ENCODE measurements at regions not wholly inside any gene's neighbourhood (a gene's known extent, or its start where the extent isn't known, plus 50 kb on each side); places are given as distances from the start of the nearest gene placed in this dataset.

DNA sequence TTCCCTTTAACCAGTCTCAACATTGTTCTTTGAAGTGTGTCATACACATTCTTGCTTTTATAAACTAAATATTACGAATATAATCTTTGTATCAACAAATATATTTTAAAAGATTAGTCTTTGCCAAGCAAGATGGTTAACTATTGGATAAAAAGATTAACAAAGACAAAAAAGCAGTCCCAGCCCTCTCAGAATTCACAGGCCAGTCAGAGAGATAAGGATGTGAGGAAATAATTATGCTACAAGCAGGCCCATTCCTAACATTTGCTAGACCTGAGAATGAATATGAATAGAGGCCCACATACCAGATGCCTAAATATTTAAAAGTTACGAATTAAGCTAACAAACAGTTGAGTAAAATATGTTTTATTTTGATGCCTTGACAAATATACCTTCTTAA lies 457.7 kb downstream of the CETN3 start:
- no peak for DNase-seq (ENCODE audit: low read depth)
- no peak overlapping the region for H3K4me3 ChIP-seq (replicated peaks; ENCODE audit: low read depth, low read length)
- TF ChIP-seq, protein P1, sequence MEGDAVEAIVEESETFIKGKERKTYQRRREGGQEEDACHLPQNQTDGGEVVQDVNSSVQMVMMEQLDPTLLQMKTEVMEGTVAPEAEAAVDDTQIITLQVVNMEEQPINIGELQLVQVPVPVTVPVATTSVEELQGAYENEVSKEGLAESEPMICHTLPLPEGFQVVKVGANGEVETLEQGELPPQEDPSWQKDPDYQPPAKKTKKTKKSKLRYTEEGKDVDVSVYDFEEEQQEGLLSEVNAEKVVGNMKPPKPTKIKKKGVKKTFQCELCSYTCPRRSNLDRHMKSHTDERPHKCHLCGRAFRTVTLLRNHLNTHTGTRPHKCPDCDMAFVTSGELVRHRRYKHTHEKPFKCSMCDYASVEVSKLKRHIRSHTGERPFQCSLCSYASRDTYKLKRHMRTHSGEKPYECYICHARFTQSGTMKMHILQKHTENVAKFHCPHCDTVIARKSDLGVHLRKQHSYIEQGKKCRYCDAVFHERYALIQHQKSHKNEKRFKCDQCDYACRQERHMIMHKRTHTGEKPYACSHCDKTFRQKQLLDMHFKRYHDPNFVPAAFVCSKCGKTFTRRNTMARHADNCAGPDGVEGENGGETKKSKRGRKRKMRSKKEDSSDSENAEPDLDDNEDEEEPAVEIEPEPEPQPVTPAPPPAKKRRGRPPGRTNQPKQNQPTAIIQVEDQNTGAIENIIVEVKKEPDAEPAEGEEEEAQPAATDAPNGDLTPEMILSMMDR (IDR thresholded peaks at IDR 0.05; ENCODE audit: low read length, missing control alignments), result no peak

DNA sequence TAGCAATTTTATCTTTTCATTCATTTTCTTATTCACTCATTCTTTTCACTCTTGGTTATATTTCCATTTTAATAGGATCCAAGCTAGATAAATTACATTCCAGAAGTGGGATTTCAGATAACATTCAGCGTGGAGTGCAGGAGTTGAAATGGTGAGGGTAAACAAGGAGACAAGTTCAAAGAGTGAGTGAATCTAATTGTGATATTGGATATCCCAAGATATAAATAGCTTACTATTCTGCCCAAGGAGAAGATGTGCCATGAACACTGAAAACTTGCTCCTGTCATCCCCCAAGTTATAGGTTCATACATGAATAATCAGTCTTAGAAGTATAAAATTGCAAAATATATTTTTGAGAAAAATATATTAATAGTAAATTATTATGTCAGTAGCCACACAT lies 459.3 kb downstream of the CETN3 start:
- DNase-seq (ENCODE audit: low read depth), result no peak
- H3K4me3 ChIP-seq (replicated peaks; ENCODE audit: low read depth, low read length), result no peak overlapping the region
- TF ChIP-seq, protein P1 (IDR thresholded peaks at IDR 0.05; ENCODE audit: low read length, missing control alignments), result no peak

DNA sequence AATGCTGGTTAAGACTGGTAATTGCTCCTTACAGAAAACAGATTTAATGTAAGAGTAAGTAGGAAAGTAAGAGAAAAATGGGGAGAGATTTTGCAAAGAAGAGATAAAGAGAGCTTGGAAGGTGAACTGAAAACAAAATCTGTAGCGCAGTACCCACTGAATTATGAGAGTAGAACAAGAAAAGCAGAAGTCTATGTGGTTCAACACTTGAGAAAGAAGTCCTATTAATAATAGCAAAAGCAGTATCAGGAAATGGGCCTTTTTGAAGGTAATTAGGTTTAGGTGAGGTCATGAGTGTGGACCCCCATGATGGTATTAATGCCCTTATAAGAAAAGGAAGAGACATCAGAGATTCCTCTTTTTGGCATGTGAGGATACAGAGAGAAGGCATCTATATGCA lies 460.6 kb downstream of the CETN3 start:
- DNase-seq (ENCODE audit: low read depth), result no peak
- TF ChIP-seq, protein P1 (IDR thresholded peaks at IDR 0.05; ENCODE audit: low read length, missing control alignments), result no peak
- H3K4me3 ChIP-seq (replicated peaks; ENCODE audit: low read depth, low read length), result no peak overlapping the region

DNA sequence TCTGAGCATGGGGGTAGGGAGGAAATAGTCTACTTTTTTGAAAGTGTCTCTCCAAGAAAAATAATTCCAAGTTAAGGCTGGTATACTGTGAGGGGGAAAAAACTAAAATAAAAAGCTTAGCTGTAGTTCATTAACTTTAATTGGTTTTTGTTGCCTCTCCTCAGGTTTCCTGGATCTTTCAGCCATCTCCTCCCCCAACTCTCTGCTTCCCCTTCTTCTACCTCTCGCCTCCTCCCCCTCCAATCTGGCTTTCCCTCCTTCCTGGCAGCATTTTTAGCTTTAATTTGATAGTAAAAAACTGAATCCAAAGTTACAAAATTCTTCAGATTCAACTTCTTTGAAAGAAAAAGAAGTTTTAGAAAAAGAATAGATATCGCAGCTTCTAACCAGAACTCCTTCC lies 462.6 kb downstream of the CETN3 start:
- TF ChIP-seq, protein P1 (IDR thresholded peaks at IDR 0.05; ENCODE audit: low read length, missing control alignments), result no peak
- no peak overlapping the region for H3K4me3 ChIP-seq (replicated peaks; ENCODE audit: low read depth, low read length)
- DNase-seq (ENCODE audit: low read depth), result no peak

DNA sequence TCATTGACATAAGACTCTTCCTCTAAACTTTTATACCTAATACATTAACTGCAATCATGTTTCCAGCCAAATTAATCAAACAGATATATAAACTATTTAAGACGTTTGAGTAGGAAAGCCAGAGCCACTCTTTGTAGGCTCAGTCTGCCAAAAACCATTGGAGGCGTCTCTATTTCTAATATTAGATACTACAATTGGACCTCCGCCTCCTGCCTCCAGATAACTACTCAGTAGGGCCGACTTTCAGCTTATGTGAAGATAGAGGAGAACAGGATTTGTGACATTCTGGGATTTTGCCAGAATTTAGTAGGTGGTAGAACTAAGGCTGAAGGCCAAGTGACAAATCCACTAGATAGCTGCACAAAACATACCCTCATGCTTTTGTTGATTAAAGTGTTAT lies 463.0 kb downstream of the CETN3 start:
- DNase-seq (ENCODE audit: low read depth), result no peak
- H3K4me3 ChIP-seq (replicated peaks; ENCODE audit: low read depth, low read length), result no peak overlapping the region
- TF ChIP-seq, protein P1 (IDR thresholded peaks at IDR 0.05; ENCODE audit: low read length, missing control alignments), result no peak

DNA sequence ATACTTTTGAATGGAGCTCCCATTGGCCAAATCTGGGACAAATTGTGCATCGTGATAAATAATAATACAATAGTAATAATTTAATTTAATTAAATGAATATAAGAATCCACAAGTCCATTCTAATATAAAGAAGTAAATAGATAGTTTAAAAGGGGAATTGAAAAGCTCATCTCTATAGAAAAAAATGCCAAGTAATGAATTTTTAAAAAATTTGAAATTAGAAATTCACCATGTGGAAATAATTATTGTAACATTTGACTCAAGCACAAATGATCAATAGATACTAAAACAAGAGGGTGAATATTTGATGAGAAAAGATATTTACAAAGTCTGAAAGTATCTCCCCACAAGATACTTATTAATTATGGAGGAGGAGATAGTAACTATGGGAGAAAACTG lies 467.4 kb downstream of the CETN3 start:
- no peak overlapping the region for H3K4me3 ChIP-seq (replicated peaks; ENCODE audit: low read depth, low read length)
- TF ChIP-seq, protein P1 (IDR thresholded peaks at IDR 0.05; ENCODE audit: low read length, missing control alignments), result no peak
- DNase-seq (ENCODE audit: low read depth), result no peak

DNA sequence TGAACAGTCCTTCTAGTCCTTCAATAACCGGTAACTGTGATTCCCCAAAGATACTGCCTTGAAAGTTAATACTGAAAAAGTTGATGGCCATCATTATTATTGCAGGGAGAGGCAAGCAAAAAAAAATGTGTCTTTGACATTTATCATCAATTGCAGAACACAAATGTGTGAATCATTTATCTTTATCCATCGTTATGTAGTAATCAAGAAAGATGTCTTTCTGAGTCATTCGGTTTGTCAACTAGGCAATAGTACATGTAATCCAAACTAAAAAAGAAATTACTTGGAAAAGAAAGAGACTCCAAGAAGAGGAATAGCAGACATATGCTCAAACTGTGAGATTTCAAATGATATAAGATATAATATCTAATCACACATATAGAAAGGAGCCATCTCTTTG lies 473.0 kb downstream of the CETN3 start:
- no peak for DNase-seq (ENCODE audit: low read depth)
- H3K4me3 ChIP-seq (replicated peaks; ENCODE audit: low read depth, low read length), result no peak overlapping the region
- TF ChIP-seq, protein P1 (IDR thresholded peaks at IDR 0.05; ENCODE audit: low read length, missing control alignments), result no peak

Data from fibroblast of pulmonary artery (primary cell).